ENCODE measurements at regions not wholly inside any gene's neighbourhood (a gene's known extent, or its start where the extent isn't known, plus 50 kb on each side); places are given as distances from the start of the nearest gene placed in this dataset.

DNA sequence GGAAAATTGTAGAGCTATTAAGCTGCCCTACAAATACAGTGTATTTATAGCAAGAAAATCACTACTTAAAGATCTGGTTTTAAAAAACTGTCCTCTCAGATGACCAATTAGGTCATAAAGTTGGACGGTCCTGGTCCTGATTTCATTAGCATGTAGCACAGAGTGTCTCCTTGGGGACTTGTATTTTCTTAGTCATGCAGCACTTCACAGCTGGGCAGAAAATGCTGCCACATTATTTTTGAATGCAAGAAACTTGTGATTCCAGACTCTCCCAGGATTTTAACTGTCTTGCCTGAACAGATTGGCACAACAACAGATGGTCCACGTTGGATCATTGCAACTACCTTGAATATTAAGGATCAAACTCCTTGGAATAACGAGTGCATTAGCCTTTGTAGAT lies 348.1 kb upstream of the SGCD start:
- intact Hi-C loops (cut with micrococcal nuclease), result no loop called here
- no peak overlapping the region for H3K9ac ChIP-seq (replicated peaks; ENCODE audit: extremely low read depth, insufficient read depth, low read length)
- POLR2A ChIA-PET, result no interaction called here
- H3K36me3 ChIP-seq (ENCODE audit: control insufficient read depth in 2 of 2, extremely low read depth in 1 of 2, insufficient read depth in 2 of 2, low read length in 2 of 2), result no peaks in the 10 kb centered on the region
- no peaks in the 10 kb centered on the region for H3K9me3 ChIP-seq (replicated peaks; ENCODE audit: control insufficient read depth, insufficient read depth, low read length)
- no TSS peak for BruUV-seq (replicated peaks)
- DNase-seq (ENCODE audit: low read depth, low spot score), result no peak
- no peak overlapping the region for H3K4me3 ChIP-seq (replicated peaks in 1 of 3; ENCODE audit: insufficient read depth in 1 of 3, low read depth in 1 of 3, low read length in 3 of 3)
- no peaks in the 10 kb centered on the region for H3K4me1 ChIP-seq (ENCODE audit: control insufficient read depth, extremely low read depth, insufficient read depth, low read length)
- no peak overlapping the region for H3K4me2 ChIP-seq (ENCODE audit: insufficient read depth, low read length)
- no peak for TF ChIP-seq CTCF (IDR thresholded peaks at IDR 0.05; ENCODE audit: extremely low read depth in 1 of 2, insufficient read depth in 1 of 2, low read depth in 1 of 2, low read length in 2 of 2)
- no peak for TF ChIP-seq POLR2AphosphoS5 (IDR thresholded peaks at IDR 0.05; ENCODE audit: insufficient read depth, low read depth, low read length)
- TF ChIP-seq FOS (IDR thresholded peaks at IDR 0.05; ENCODE audit: borderline replicate concordance, insufficient read depth, low read length), result no peak
- TF ChIP-seq JUN (IDR thresholded peaks at IDR 0.05; ENCODE audit: borderline replicate concordance, insufficient read depth, insufficient read length, low read depth), result no peak
- no peak for TF ChIP-seq POLR2A (IDR thresholded peaks at IDR 0.05; ENCODE audit: low read depth, low read length)
- TF ChIP-seq MYC (IDR thresholded peaks at IDR 0.05; ENCODE audit: low read depth, low read length), result no peak
- TF ChIP-seq, protein P1, sequence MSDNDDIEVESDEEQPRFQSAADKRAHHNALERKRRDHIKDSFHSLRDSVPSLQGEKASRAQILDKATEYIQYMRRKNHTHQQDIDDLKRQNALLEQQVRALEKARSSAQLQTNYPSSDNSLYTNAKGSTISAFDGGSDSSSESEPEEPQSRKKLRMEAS (IDR thresholded peaks at IDR 0.05; ENCODE audit: insufficient read depth, insufficient read length), result no peak
- TF ChIP-seq EZH2 (IDR thresholded peaks at IDR 0.05; ENCODE audit: borderline replicate concordance, low read depth, low read length, severe bottlenecking), result no peak
- TF ChIP-seq GATA2 (IDR thresholded peaks at IDR 0.05; ENCODE audit: insufficient read depth, insufficient read length, low read depth, low read length), result no peak
- CTCF ChIA-PET, result no interaction called here
- dilution Hi-C loops (cut with MboI; ENCODE audit: extremely low pct_ligation_motif_present, low sequenced_read_pairs), result no loop called here
- FAIRE-seq, result no peak
- no peaks in the 10 kb centered on the region for H3K27me3 ChIP-seq (ENCODE audit: control insufficient read depth in 2 of 2, insufficient read depth in 2 of 2, low read length in 2 of 2)
- no peak overlapping the region for H2AFZ ChIP-seq (ENCODE audit: low read depth, low read length)
- no peaks in the 10 kb centered on the region for H3K79me2 ChIP-seq (ENCODE audit: control insufficient read depth, insufficient read depth, low read length)
- no peaks in the 10 kb centered on the region for H3K9me1 ChIP-seq (replicated peaks; ENCODE audit: control insufficient read depth, extremely low read depth, insufficient read depth, low read length)
- no peak overlapping the region for H3K27ac ChIP-seq (ENCODE audit: insufficient read depth, low read depth, low read length)
- no peaks in the 10 kb centered on the region for H4K20me1 ChIP-seq (replicated peaks; ENCODE audit: control insufficient read depth, extremely low read depth, insufficient read depth, low read length)

Measured in endothelial cell of umbilical vein (primary cell).